ENCODE measurements at regions not wholly inside any gene's neighbourhood (a gene's known extent, or its start where the extent isn't known, plus 50 kb on each side); places are given as distances from the start of the nearest gene placed in this dataset.
"Not testable (repeated sequence)": the region's sequence is repeated elsewhere in the genome, so short reads cannot be mapped to it uniquely, and the experiment has no call there.

- Histone ChIP-seq H3K27ac (peak overlapping the region; percentile 78 to 87), H3K4me3 (peak overlapping the region in 1 of 2 donors; percentile 24), H3K4me1 (peaks cover 0 to 10% of the 10 kb centered on the region in 2 donors), H3K9me3 (no peaks in the 10 kb centered on the region), H3K36me3 (no peaks in the 10 kb centered on the region), H3K27me3 (no peaks in the 10 kb centered on the region)
- peak in 1 of 2 donors; percentile 83 for DNase-seq (ENCODE audit: low spot score in 2 of 2)
- intact Hi-C loops (cut with DNase I) = loop anchor here (2.0 kb wide), 2 partner anchors 98 to 198 kb away; no protein-coding TSS in a partner anchor
- no peak for TF ChIP-seq CTCF (IDR thresholded peaks at IDR 0.05)
These were observed 202.2 kb downstream of the TRIB2 start for GRCh38 chr2:12918835-12919445.

- intact Hi-C loops (cut with DNase I) = no loop called here
- no peak for TF ChIP-seq CTCF (IDR thresholded peaks at IDR 0.05)
- Histone ChIP-seq H3K36me3 (no peaks in the 10 kb centered on the region), H3K27ac (peak overlapping the region; percentile 42 to 43), H3K27me3 (no peaks in the 10 kb centered on the region), H3K4me3 (no peak overlapping the region), H3K9me3 (no peaks in the 10 kb centered on the region), H3K4me1 (peaks cover 0 to 10% of the 10 kb centered on the region in 2 donors)
- DNase-seq (ENCODE audit: low spot score in 2 of 2) = no peak
These were observed 204.6 kb downstream of the TRIB2 start for GRCh38 chr2:12921321-12921720.

- Histone ChIP-seq H3K4me1 (peaks cover 0 to 2% of the 10 kb centered on the region in 2 donors), H3K4me3 (no peak overlapping the region), H3K27me3 (no peaks in the 10 kb centered on the region), H3K36me3 (no peaks in the 10 kb centered on the region), H3K27ac (no peak overlapping the region), H3K9me3 (no peaks in the 10 kb centered on the region)
- TF ChIP-seq CTCF (IDR thresholded peaks at IDR 0.05) = no peak
- intact Hi-C loops (cut with DNase I) = no loop called here
- no peak for DNase-seq (ENCODE audit: low spot score in 2 of 2)
These were observed 207.3 kb downstream of the TRIB2 start for GRCh38 chr2:12923907-12924610.

GRCh38 chr2:12926641-12927040, 209.9 kb downstream of the TRIB2 start:
- intact Hi-C loops (cut with DNase I); H3K4me1 ChIP-seq; H3K4me3 ChIP-seq; DNase-seq (ENCODE audit: low spot score in 2 of 2); H3K27ac ChIP-seq; H3K9me3 ChIP-seq; H3K27me3 ChIP-seq; H3K36me3 ChIP-seq: not testable (repeated sequence)

GRCh38 chr2:12928197-12928774, 211.6 kb downstream of the TRIB2 start:
- no peak for TF ChIP-seq CTCF (IDR thresholded peaks at IDR 0.05)
- no peak for DNase-seq (ENCODE audit: low spot score in 2 of 2)
- H3K27ac ChIP-seq = no peak overlapping the region
- H3K9me3 ChIP-seq = no peaks in the 10 kb centered on the region
- H3K4me1 ChIP-seq = no peaks in the 10 kb centered on the region
- intact Hi-C loops (cut with DNase I) = no loop called here
- no peak overlapping the region for H3K4me3 ChIP-seq
- no peaks in the 10 kb centered on the region for H3K36me3 ChIP-seq
- H3K27me3 ChIP-seq = no peaks in the 10 kb centered on the region

GRCh38 chr2:12928775-12929401, 212.2 kb downstream of the TRIB2 start:
- Histone ChIP-seq H3K9me3 (no peaks in the 10 kb centered on the region), H3K27ac (no peak overlapping the region), H3K4me3 (no peak overlapping the region), H3K36me3 (no peaks in the 10 kb centered on the region), H3K27me3 (no peaks in the 10 kb centered on the region), H3K4me1 (no peaks in the 10 kb centered on the region)
- intact Hi-C loops (cut with DNase I) = no loop called here
- no peak for DNase-seq (ENCODE audit: low spot score in 2 of 2)
- no peak for TF ChIP-seq CTCF (IDR thresholded peaks at IDR 0.05)
